K562 (cell line): ENCODE measurements at regions not wholly inside any gene's neighbourhood (a gene's known extent, or its start where the extent isn't known, plus 50 kb on each side); places are given as distances from the start of the nearest gene placed in this dataset.

Experiments used
- ATAC-seq: fragments of 200-7000 bp; cut with Tn5 transposase; 3 replicates; pipeline ENCODE4 v1.9.1; 2020; ENCODE audit warnings: moderate library complexity
- BruUV-seq: library from RNA; stranded (reverse); fragments of 400-500 nt; replicated peaks from 2 replicates; lab custom pipeline; 2021; lab: Mats Ljungman, UMichigan
- CTCF ChIA-PET: fragments of 300-600 bp; formaldehyde crosslinking; extraction: SDS; loops from one replicate; lab custom pipeline; 2021; ENCODE audit warnings: low intra/inter-chr PET ratio; lab: Yijun Ruan, JAX
- POLR2A ChIA-PET: fragments of 300-600, 350-650 bp; sonication (Branson Sonifier 250); formaldehyde crosslinking; extraction: SDS; loops from one replicate; lab custom pipeline; 2021; ENCODE audit warnings: antibody characterized with exemption, inconsistent platforms; lab: Yijun Ruan, JAX
- DNase-seq, 4 experiments: peaks; one replicate each; pipeline versions ENCODE4 v3.0.0 to v3.0.0-alpha.2; 2011 to 2018; ENCODE audit warnings: low spot score in 3 of 4, mixed read lengths in 3 of 4; ENCODE audit errors: extremely low read depth in 1 of 4
- FAIRE-seq: peaks from 2 replicates; lab custom pipeline; 2011; peaks lifted over from hg19 to GRCh38; lab: Jason Lieb, UNC
- H2AFZ ChIP-seq: 2 replicates; pipeline ENCODE4 v1.6.0; 2011; ENCODE audit warnings: low read depth, low read length, control low read depth, inconsistent platforms
- H3K27ac ChIP-seq: fragments of 200-600 bp; 3 replicates; pipeline ENCODE4 v1.8.0; 2011; ENCODE audit warnings: low read depth, mild to moderate bottlenecking, control low read depth, inconsistent platforms, low read length, moderate library complexity, mixed read lengths; ENCODE audit errors: extremely low read depth
- H3K27me3 ChIP-seq, 2 experiments: fragments of 300-600 bp in 1 of 2; 2 replicates in 1 of 2; 3 replicates in 1 of 2; pipeline versions ENCODE4 v1.6.0 to v1.8.0; 2011; ENCODE audit warnings: inconsistent platforms in 2 of 2, low read length in 2 of 2, mild to moderate bottlenecking in 1 of 2, mixed read lengths in 1 of 2, moderate library complexity in 1 of 2; ENCODE audit not compliant: control insufficient read depth in 2 of 2, insufficient read depth in 2 of 2
- H3K36me3 ChIP-seq: fragments of 300-600 bp; 3 replicates; pipeline ENCODE4 v1.8.0; 2011; ENCODE audit warnings: mild to moderate bottlenecking, low read length, inconsistent platforms; ENCODE audit not compliant: control insufficient read depth, insufficient read depth
- H3K4me1 ChIP-seq, 2 experiments: fragments of 200-600 bp in 1 of 2; replicated peaks in 1 of 2; 2 replicates in 1 of 2; 3 replicates in 1 of 2; pipeline versions ENCODE4 v1.5.1 to v1.8.0; 2011; ENCODE audit warnings: inconsistent platforms in 2 of 2, low read length in 2 of 2, mild to moderate bottlenecking in 1 of 2, mixed read lengths in 1 of 2, moderate library complexity in 1 of 2; ENCODE audit not compliant: control insufficient read depth in 2 of 2, insufficient read depth in 2 of 2
- H3K4me2 ChIP-seq: 2 replicates; pipeline ENCODE4 v1.6.1; 2011; ENCODE audit warnings: low read length, control low read depth, inconsistent platforms, mixed read lengths; ENCODE audit not compliant: insufficient read depth
- H3K4me3 ChIP-seq: fragments of 200-600 bp; sonication (generic), shearing (Covaris generic); 2 replicates; pipeline ENCODE4 v1.5.1; 2016; ENCODE audit warnings: control low read depth, inconsistent platforms
- H3K79me2 ChIP-seq: fragments of 200-600 bp; 3 replicates; pipeline ENCODE4 v1.8.0; 2011; ENCODE audit warnings: low read length, inconsistent platforms; ENCODE audit not compliant: control insufficient read depth, insufficient read depth
- H3K9ac ChIP-seq, 2 experiments: 2 replicates each; pipeline versions ENCODE4 v1.6.0 to v1.6.1; 2011; ENCODE audit warnings: low read depth in 2 of 2, low read length in 2 of 2, control low read depth in 1 of 2, inconsistent platforms in 1 of 2, mild to moderate bottlenecking in 1 of 2, mixed read lengths in 1 of 2; ENCODE audit not compliant: insufficient read depth in 1 of 2
- H3K9me1 ChIP-seq: one replicate; pipeline ENCODE4 v1.6.0; 2011; ENCODE audit warnings: inconsistent platforms, mild to moderate bottlenecking, low read length, moderate library complexity; ENCODE audit not compliant: control insufficient read depth, insufficient read depth
- H3K9me3 ChIP-seq: replicated peaks from 2 replicates; pipeline ENCODE4 v1.5.1; 2011; ENCODE audit warnings: low read depth, low read length, inconsistent platforms; ENCODE audit not compliant: control insufficient read depth, insufficient read depth
- H4K20me1 ChIP-seq: replicated peaks from 2 replicates; pipeline ENCODE4 v1.6.1; 2011; ENCODE audit warnings: low read length, inconsistent platforms, mixed read lengths; ENCODE audit not compliant: control insufficient read depth, insufficient read depth
- FOSL1 ChIP-seq: fragments of 200-800 bp; sonication (Bioruptor generic); conservative IDR thresholded peaks from 2 replicates; pipeline ENCODE4 v1.6.1; 2016; ENCODE audit warnings: missing genetic modification characterization, missing compliant biosample characterization
- MCM5 ChIP-seq: fragments of 450-650 bp; IDR thresholded peaks from 2 replicates; pipeline ENCODE4 v1.6.1; 2016; ENCODE audit warnings: low read depth
- ZFPM2 ChIP-seq: fragments of 250-450 bp; sonication (Bioruptor Pico); IDR thresholded peaks from 2 replicates; pipeline ENCODE4 v1.5.1; 2022; ENCODE audit warnings: mild to moderate bottlenecking
- WGBS: fragments of 100-300 bp; shearing (Covaris generic); methylation state at CpG from one replicate; pipeline ENCODE4 v1.1.6; 2016; ENCODE audit warnings: low coverage, mixed read lengths; ENCODE audit not compliant: insufficient coverage; ENCODE audit errors: missing lambda C conversion rate; 5-methylcytosine and 5-hydroxymethylcytosine counted together
- in situ Hi-C: fragments of 300-500 bp; cut with MboI; formaldehyde crosslinking; loops from 4 replicates; pipeline ENCODE4 v1.15.0; 2018; ENCODE audit warnings: inconsistent platforms, mixed read lengths
- intact Hi-C: fragments of 100-400 bp; cut with micrococcal nuclease; formaldehyde crosslinking; loops from 2 replicates; pipeline ENCODE4 v1.14.2; 2022
- TF ChIP-seq, protein P1 (sequence below): IDR thresholded peaks from 3 replicates; pipeline ENCODE4 v1.6.1; 2011; ENCODE audit warnings: borderline replicate concordance, mild to moderate bottlenecking; ENCODE audit not compliant: insufficient read length, insufficient read depth

DNA sequence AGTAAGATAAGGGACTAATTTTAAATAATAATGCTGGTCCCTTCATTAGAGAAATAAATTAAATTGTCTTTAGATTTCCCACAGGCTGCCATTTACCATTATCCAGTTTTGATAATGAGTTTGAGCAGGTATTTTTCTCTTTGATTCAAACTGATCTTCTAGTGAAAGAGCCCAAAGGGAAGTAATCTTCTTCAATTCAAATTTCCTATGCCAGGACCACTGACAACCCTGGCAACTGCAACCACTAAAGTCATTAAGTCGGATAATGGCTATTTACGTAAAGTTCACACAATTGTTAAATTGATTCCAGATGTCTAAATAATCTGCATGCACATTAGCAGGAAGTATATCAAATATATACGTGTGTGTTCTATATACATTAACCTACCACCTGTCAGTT, 399.3 kb downstream of the PTPRC start:
- H3K9me1 ChIP-seq = no peaks in the 10 kb centered on the region
- H2AFZ ChIP-seq = no peak overlapping the region
- ChIA-PET POLR2A (no interaction called here), CTCF (no interaction called here)
- no peaks in the 10 kb centered on the region for H4K20me1 ChIP-seq
- H3K4me3 ChIP-seq = no peak overlapping the region
- H3K4me1 ChIP-seq = no peaks in the 10 kb centered on the region
- DNase-seq (no peak), ATAC-seq (no peak), FAIRE-seq (no peak)
- H3K79me2 ChIP-seq = no peaks in the 10 kb centered on the region
- in situ Hi-C loops = no loop called here
- H3K27me3 ChIP-seq = no peaks in the 10 kb centered on the region
- TF ChIP-seq FOSL1 = no peak
- TF ChIP-seq, protein P1, sequence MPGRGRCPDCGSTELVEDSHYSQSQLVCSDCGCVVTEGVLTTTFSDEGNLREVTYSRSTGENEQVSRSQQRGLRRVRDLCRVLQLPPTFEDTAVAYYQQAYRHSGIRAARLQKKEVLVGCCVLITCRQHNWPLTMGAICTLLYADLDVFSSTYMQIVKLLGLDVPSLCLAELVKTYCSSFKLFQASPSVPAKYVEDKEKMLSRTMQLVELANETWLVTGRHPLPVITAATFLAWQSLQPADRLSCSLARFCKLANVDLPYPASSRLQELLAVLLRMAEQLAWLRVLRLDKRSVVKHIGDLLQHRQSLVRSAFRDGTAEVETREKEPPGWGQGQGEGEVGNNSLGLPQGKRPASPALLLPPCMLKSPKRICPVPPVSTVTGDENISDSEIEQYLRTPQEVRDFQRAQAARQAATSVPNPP = no peak
- TF ChIP-seq MCM5 = no peak
- no peak for TF ChIP-seq ZFPM2 (CRISPR knock-in tag)
- 1% methylated on average over 3 of the region's 3 CpGs for WGBS
- intact Hi-C loops = no loop called here
- H3K9me3 ChIP-seq = no peaks in the 10 kb centered on the region; the same call in 1 of the 2 replicates
- no peak overlapping the region for H3K9ac ChIP-seq
- H3K4me2 ChIP-seq = no peak overlapping the region
- H3K36me3 ChIP-seq = no peaks in the 10 kb centered on the region
- no peak overlapping the region for H3K27ac ChIP-seq
- no TSS peak for BruUV-seq
